AG09319 (cell line): ENCODE measurements at regions not wholly inside any gene's neighbourhood (a gene's known extent, or its start where the extent isn't known, plus 50 kb on each side); places are given as distances from the start of the nearest gene placed in this dataset.

Source experiments
- DNase-seq: peaks from one replicate; pipeline ENCODE4 v3.0.0-alpha.2; 2010; ENCODE audit warnings: low read depth; ENCODE audit errors: extremely low read depth
- TF ChIP-seq, protein P1 (sequence below): IDR thresholded peaks from 2 replicates; pipeline ENCODE4 v1.5.1; 2011; ENCODE audit warnings: low read depth, mild to moderate bottlenecking, inconsistent platforms, low read length, moderate library complexity

DNA sequence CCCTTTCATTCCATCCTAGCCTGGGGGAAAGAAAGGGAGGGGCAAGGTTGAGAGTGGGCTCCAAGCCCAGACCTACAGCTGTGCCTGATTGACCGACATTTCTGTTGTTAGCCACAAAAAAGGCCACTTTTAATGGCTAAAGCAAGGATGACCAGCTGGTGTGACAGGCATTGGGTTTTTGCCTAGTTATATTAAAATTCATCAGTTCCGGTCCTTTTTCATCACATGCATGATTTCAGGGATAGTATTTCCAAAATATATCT is 192.3 kb downstream of the ZNF326 start:
- no peak for DNase-seq

GRCh38 chr1:90186506-90187322 is 191.8 kb downstream of the ZNF326 start:
- TF ChIP-seq, protein P1, sequence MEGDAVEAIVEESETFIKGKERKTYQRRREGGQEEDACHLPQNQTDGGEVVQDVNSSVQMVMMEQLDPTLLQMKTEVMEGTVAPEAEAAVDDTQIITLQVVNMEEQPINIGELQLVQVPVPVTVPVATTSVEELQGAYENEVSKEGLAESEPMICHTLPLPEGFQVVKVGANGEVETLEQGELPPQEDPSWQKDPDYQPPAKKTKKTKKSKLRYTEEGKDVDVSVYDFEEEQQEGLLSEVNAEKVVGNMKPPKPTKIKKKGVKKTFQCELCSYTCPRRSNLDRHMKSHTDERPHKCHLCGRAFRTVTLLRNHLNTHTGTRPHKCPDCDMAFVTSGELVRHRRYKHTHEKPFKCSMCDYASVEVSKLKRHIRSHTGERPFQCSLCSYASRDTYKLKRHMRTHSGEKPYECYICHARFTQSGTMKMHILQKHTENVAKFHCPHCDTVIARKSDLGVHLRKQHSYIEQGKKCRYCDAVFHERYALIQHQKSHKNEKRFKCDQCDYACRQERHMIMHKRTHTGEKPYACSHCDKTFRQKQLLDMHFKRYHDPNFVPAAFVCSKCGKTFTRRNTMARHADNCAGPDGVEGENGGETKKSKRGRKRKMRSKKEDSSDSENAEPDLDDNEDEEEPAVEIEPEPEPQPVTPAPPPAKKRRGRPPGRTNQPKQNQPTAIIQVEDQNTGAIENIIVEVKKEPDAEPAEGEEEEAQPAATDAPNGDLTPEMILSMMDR = no peak
- DNase-seq = no peak

More for the DNA sequence above, 192.3 kb downstream of the ZNF326 start:
- TF ChIP-seq, protein P1 = no peak

DNA sequence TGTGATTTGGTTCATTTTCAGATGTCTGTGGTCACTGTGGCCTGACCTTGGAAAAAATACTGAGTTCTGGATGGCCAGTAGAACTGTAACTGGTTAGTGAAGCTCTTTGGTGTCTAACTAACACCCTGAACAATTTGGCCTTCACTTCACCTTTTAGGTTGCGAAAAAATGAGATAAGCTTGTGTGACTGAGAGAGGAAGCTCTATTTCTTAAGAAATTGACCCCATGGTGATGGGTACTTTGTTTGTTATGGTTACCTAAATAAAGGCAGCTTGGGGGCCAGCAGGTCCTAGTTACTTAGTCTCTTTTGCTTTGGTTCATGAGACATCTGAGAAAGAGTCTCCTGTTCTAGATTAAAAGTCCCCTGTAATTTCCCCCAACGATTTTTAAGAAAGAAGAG is 181.6 kb downstream of the ZNF326 start:
- no peak for DNase-seq
- TF ChIP-seq, protein P1 = no peak

GRCh38 chr1:90175490-90176167 is 180.7 kb downstream of the ZNF326 start:
- no peak for DNase-seq
- TF ChIP-seq, protein P1 = no peak

GRCh38 chr1:90174246-90174645 is 179.3 kb downstream of the ZNF326 start:
- TF ChIP-seq, protein P1 = no peak
- no peak for DNase-seq

GRCh38 chr1:90162216-90162615 is 167.3 kb downstream of the ZNF326 start:
- DNase-seq = no peak

DNA sequence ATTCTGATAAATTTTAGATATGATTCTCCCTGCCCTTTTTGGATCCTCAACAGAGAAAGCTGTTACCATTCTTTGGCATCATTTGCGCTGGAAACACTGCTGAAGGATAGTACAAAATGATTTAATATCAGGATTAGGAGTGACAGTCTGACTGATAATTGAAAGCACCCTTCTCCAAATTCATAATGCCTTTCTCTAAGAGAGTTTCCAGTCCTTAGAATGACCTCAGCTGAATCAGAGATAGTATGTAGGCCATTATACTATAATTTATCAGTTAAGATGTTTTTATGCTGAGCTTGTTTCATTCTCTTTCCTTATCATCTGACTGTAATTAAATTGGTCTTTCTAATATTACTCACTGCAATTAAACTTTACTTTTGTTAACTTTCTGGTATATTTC is 166.7 kb downstream of the ZNF326 start:
- TF ChIP-seq, protein P1 = no peak
- DNase-seq = no peak

More at GRCh38 chr1:90162216-90162615, 167.3 kb downstream of the ZNF326 start:
- TF ChIP-seq, protein P1 = no peak
